H9 (cell line): ENCODE measurements at regions not wholly inside any gene's neighbourhood (a gene's known extent, or its start where the extent isn't known, plus 50 kb on each side); places are given as distances from the start of the nearest gene placed in this dataset.

Experiments used
- DNase-seq: peaks from one replicate; pipeline ENCODE4 v3.0.0-alpha.2; 2017
- H2AFZ ChIP-seq: one replicate; pipeline ENCODE4 v1.6.1; 2013; ENCODE audit warnings: mild to moderate bottlenecking, low read length, control low read depth, moderate library complexity
- H2AK5ac ChIP-seq: 2 replicates; pipeline ENCODE4 v1.6.1; 2013; ENCODE audit warnings: low read length, control low read depth, mixed read lengths; ENCODE audit not compliant: insufficient read length
- H2BK120ac ChIP-seq: one replicate; pipeline ENCODE4 v1.6.1; 2013; ENCODE audit warnings: low read depth, mild to moderate bottlenecking, low read length, control low read depth, inconsistent platforms; ENCODE audit not compliant: poor library complexity, severe bottlenecking
- H2BK12ac ChIP-seq: 2 replicates; pipeline ENCODE4 v1.6.1; 2013; ENCODE audit warnings: low read length, control low read depth, mixed read lengths, low read depth; ENCODE audit not compliant: insufficient read length
- H2BK15ac ChIP-seq: 2 replicates; pipeline ENCODE4 v1.6.1; 2013; ENCODE audit warnings: low read depth, low read length, control low read depth
- H2BK20ac ChIP-seq: one replicate; pipeline ENCODE4 v1.6.1; 2013; ENCODE audit warnings: low read depth, mild to moderate bottlenecking, low read length, control low read depth, inconsistent platforms; ENCODE audit not compliant: poor library complexity, severe bottlenecking
- H2BK5ac ChIP-seq: 2 replicates; pipeline ENCODE4 v1.6.1; 2013; ENCODE audit warnings: low read length, control low read depth, mixed read lengths; ENCODE audit not compliant: insufficient read length
- H3K14ac ChIP-seq: 2 replicates; pipeline ENCODE4 v1.6.1; 2013; ENCODE audit warnings: low read length, control low read depth; ENCODE audit not compliant: insufficient read depth
- H3K18ac ChIP-seq: 2 replicates; pipeline ENCODE4 v1.6.1; 2013; ENCODE audit warnings: low read depth, mild to moderate bottlenecking, mixed read lengths, low read length, control low read depth; ENCODE audit not compliant: insufficient read length
- H3K23ac ChIP-seq: 2 replicates; pipeline ENCODE4 v1.6.1; 2013; ENCODE audit warnings: low read length, control low read depth, mixed read lengths, low read depth; ENCODE audit not compliant: insufficient read length
- H3K23me2 ChIP-seq: 2 replicates; pipeline ENCODE4 v1.6.1; 2013; ENCODE audit warnings: low read depth, mild to moderate bottlenecking, mixed read lengths, low read length, control low read depth; ENCODE audit not compliant: insufficient read length, poor library complexity, severe bottlenecking
- H3K27ac ChIP-seq: 2 replicates; pipeline ENCODE4 v1.5.1; 2013; ENCODE audit warnings: low read length, control low read depth, mixed read lengths, low read depth; ENCODE audit not compliant: insufficient read length
- H3K27me3 ChIP-seq: 2 replicates; pipeline ENCODE4 v1.6.1; 2013; ENCODE audit warnings: low read length, control low read depth, inconsistent platforms; ENCODE audit not compliant: insufficient read depth
- H3K4ac ChIP-seq: 2 replicates; pipeline ENCODE4 v1.6.1; 2013; ENCODE audit warnings: low read depth, mild to moderate bottlenecking, control low read depth, inconsistent platforms, low read length, moderate library complexity
- H3K4me1 ChIP-seq: 2 replicates; pipeline ENCODE4 v1.6.1; 2013; ENCODE audit warnings: low read length, control low read depth, inconsistent platforms; ENCODE audit not compliant: insufficient read depth
- H3K4me2 ChIP-seq: 2 replicates; pipeline ENCODE4 v1.6.1; 2013; ENCODE audit warnings: low read length, control low read depth, mixed read lengths; ENCODE audit not compliant: insufficient read length, insufficient read depth
- H3K56ac ChIP-seq: 2 replicates; pipeline ENCODE4 v1.6.1; 2013; ENCODE audit warnings: low read depth, mild to moderate bottlenecking, mixed read lengths, low read length, control low read depth; ENCODE audit not compliant: insufficient read length
- H3K79me1 ChIP-seq: 2 replicates; pipeline ENCODE4 v1.6.1; 2013; ENCODE audit warnings: low read depth, mild to moderate bottlenecking, moderate library complexity, low read length, control low read depth, inconsistent platforms; ENCODE audit not compliant: insufficient read depth, poor library complexity, severe bottlenecking
- H3K79me2 ChIP-seq: 2 replicates; pipeline ENCODE4 v1.6.1; 2013; ENCODE audit warnings: low read length, control low read depth, inconsistent platforms; ENCODE audit not compliant: insufficient read depth
- H3K9ac ChIP-seq: 2 replicates; pipeline ENCODE4 v1.6.1; 2013; ENCODE audit warnings: low read length, control low read depth, mixed read lengths; ENCODE audit not compliant: insufficient read length; ENCODE audit errors: extremely low read depth
- H3K9me3 ChIP-seq: one replicate; pipeline ENCODE4 v1.6.1; 2013; ENCODE audit warnings: low read depth, low read length, inconsistent platforms; ENCODE audit not compliant: control insufficient read depth
- H3T11ph ChIP-seq: one replicate; pipeline ENCODE4 v1.6.1; 2013; ENCODE audit warnings: mild to moderate bottlenecking, low read length, control low read depth, inconsistent platforms
- H4K20me1 ChIP-seq: one replicate; pipeline ENCODE4 v1.6.1; 2013; ENCODE audit not compliant: control insufficient read depth, insufficient read length, insufficient read depth
- H4K5ac ChIP-seq: 2 replicates; pipeline ENCODE4 v1.6.1; 2013; ENCODE audit warnings: low read depth, mild to moderate bottlenecking, mixed read lengths, low read length, control low read depth; ENCODE audit not compliant: insufficient read length
- H4K8ac ChIP-seq: replicated peaks from 2 replicates; pipeline ENCODE4 v1.6.1; 2013; ENCODE audit warnings: low read length, control low read depth, mixed read lengths, low read depth; ENCODE audit not compliant: insufficient read length
- H4K91ac ChIP-seq: 2 replicates; pipeline ENCODE4 v1.6.1; 2013; ENCODE audit warnings: low read depth, mild to moderate bottlenecking, moderate library complexity, mixed read lengths, low read length, control low read depth; ENCODE audit not compliant: insufficient read length
- H3K27ac Mint-ChIP-seq, 3 experiments: 2 replicates in 2 of 3; 3 replicates in 1 of 3; pipeline ENCODE4 v1.8.0; 2020 to 2021; ENCODE audit warnings: mixed read lengths in 3 of 3, mild to moderate bottlenecking in 1 of 3, moderate library complexity in 1 of 3
- H3K27me3 Mint-ChIP-seq: 2 replicates; pipeline ENCODE4 v1.8.0; 2021; ENCODE audit warnings: low read depth, mild to moderate bottlenecking, moderate library complexity, mixed read lengths
- H3K36me3 Mint-ChIP-seq, 3 experiments: 2 replicates in 2 of 3; 3 replicates in 1 of 3; pipeline ENCODE4 v1.8.0; 2020 to 2021; ENCODE audit warnings: low read depth in 3 of 3, mixed read lengths in 3 of 3; ENCODE audit not compliant: insufficient read depth in 1 of 3
- H3K4me1 Mint-ChIP-seq, 2 experiments: 2 replicates each; pipeline ENCODE4 v1.8.0; 2020; ENCODE audit warnings: mixed read lengths in 2 of 2
- H3K4me3 Mint-ChIP-seq, 2 experiments: 2 replicates in 1 of 2; 3 replicates in 1 of 2; pipeline ENCODE4 v1.8.0; 2020 to 2021; ENCODE audit warnings: mild to moderate bottlenecking in 2 of 2, mixed read lengths in 2 of 2, moderate library complexity in 1 of 2
- H3K9me3 Mint-ChIP-seq, 2 experiments: 2 replicates in 1 of 2; 3 replicates in 1 of 2; pipeline ENCODE4 v1.8.0; 2020; ENCODE audit warnings: mild to moderate bottlenecking in 2 of 2, mixed read lengths in 2 of 2, moderate library complexity in 1 of 2
- WGBS: extraction: QIAGEN DNeasy Blood & Tissue Kit; methylation state at CpG from one replicate; pipeline ENCODE4 v1.1.7; 2013; ENCODE audit warnings: missing lambda C conversion rate, low lambda C conversion rate, mixed read lengths; ENCODE audit not compliant: insufficient read length; ENCODE audit errors: extremely low coverage; 5-methylcytosine and 5-hydroxymethylcytosine counted together
- TF ChIP-seq, protein P1 (sequence below): fragments of 200-600 bp; sonication (generic); conservative IDR thresholded peaks from 3 replicates; pipeline ENCODE4 v1.8.0; 2021; ENCODE audit warnings: antibody characterized with exemption, mild to moderate bottlenecking

DNA sequence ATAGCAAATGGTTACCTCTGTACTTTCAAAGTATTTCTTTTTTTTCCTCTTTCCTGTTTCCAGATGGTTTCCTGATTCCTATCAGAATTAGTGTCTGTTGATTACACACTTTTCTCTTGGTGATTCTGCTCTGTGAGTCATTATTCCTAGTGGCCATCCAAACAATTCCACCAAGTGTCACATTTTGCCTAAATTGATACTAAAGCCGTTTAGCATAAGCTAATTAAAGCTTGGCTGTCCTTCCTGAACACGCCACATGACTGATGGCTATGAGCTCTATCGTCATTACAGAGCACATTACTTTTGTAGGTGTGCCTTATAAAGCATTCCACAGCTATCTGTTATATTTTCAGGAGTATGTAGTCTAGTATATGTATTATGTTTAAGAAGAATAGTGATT, 671.2 kb downstream of the CDH8 start:
- H3K4me3 Mint-ChIP-seq: no peak overlapping the region
- no peaks in the 10 kb centered on the region for H3K9me3 Mint-ChIP-seq
- Histone ChIP-seq H3K79me2 (no peaks in the 10 kb centered on the region), H3K56ac (no peak overlapping the region), H2BK20ac (no peak overlapping the region), H2BK12ac (no peak overlapping the region), H3K4me1 (no peaks in the 10 kb centered on the region), H4K20me1 (no peaks in the 10 kb centered on the region), H3T11ph (no peak overlapping the region), H3K18ac (no peak overlapping the region), H2AK5ac (no peak overlapping the region), H3K27ac (no peak overlapping the region), H3K9me3 (no peaks in the 10 kb centered on the region), H3K4me2 (no peak overlapping the region), H3K27me3 (no peaks in the 10 kb centered on the region), H3K23me2 (no peaks in the 10 kb centered on the region), H3K79me1 (no peaks in the 10 kb centered on the region), H4K5ac (no peak overlapping the region), H2AFZ (no peak overlapping the region), H2BK5ac (no peak overlapping the region), H3K23ac (no peak overlapping the region), H2BK120ac (no peak overlapping the region), H4K8ac (no peak overlapping the region), H3K9ac (no peak overlapping the region), H2BK15ac (no peak overlapping the region), H4K91ac (no peak overlapping the region), H3K14ac (no peak overlapping the region), H3K4ac (no peak overlapping the region)
- no peak for DNase-seq
- no peaks in the 10 kb centered on the region for H3K36me3 Mint-ChIP-seq
- H3K27ac Mint-ChIP-seq: no peak overlapping the region
- TF ChIP-seq, protein P1, sequence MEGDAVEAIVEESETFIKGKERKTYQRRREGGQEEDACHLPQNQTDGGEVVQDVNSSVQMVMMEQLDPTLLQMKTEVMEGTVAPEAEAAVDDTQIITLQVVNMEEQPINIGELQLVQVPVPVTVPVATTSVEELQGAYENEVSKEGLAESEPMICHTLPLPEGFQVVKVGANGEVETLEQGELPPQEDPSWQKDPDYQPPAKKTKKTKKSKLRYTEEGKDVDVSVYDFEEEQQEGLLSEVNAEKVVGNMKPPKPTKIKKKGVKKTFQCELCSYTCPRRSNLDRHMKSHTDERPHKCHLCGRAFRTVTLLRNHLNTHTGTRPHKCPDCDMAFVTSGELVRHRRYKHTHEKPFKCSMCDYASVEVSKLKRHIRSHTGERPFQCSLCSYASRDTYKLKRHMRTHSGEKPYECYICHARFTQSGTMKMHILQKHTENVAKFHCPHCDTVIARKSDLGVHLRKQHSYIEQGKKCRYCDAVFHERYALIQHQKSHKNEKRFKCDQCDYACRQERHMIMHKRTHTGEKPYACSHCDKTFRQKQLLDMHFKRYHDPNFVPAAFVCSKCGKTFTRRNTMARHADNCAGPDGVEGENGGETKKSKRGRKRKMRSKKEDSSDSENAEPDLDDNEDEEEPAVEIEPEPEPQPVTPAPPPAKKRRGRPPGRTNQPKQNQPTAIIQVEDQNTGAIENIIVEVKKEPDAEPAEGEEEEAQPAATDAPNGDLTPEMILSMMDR: no peak
- peaks cover 0 to 5% of the 10 kb centered on the region in 2 experiments for H3K4me1 Mint-ChIP-seq
- no CpG with 5 or more reads among the region's 3 CpGs for WGBS
- H3K27me3 Mint-ChIP-seq: no peaks in the 10 kb centered on the region
